OCI-M2 (cell line): ENCODE measurements at regions not wholly inside any gene's neighbourhood (a gene's known extent, or its start where the extent isn't known, plus 50 kb on each side); places are given as distances from the start of the nearest gene placed in this dataset.

Source experiments
- DNase-seq: peaks from one replicate; lab custom pipeline; 2025; ENCODE audit not compliant: unreplicated experiment; lab: John Stamatoyannopoulos, UW

- DNase-seq, result peak; percentile 56
Observed at GRCh38 chr2:177147093-177147694, 65.4 kb upstream of the HNRNPA3 start.

- DNase-seq, result no peak
Observed at GRCh38 chr2:177147834-177148445, 64.7 kb upstream of the HNRNPA3 start.

- peak; percentile 23 for DNase-seq
Observed at GRCh38 chr2:177148477-177149154, 64.0 kb upstream of the HNRNPA3 start.

- no peak for DNase-seq
Observed at GRCh38 chr2:177149155-177149503, 63.5 kb upstream of the HNRNPA3 start.

- no peak for DNase-seq
Observed at GRCh38 chr2:177153805-177154204, 58.8 kb upstream of the HNRNPA3 start.

- DNase-seq, result no peak
Observed at GRCh38 chr2:177154809-177155208, 57.8 kb upstream of the HNRNPA3 start.

- DNase-seq, result no peak
Observed at GRCh38 chr2:177155631-177156030, 57.0 kb upstream of the HNRNPA3 start.

GRCh38 chr2:177161741-177162460 is 50.7 kb upstream of the HNRNPA3 start:
- DNase-seq, result no peak
